Ascending aorta (tissue), 2 donors: ENCODE measurements at regions not wholly inside any gene's neighbourhood (a gene's known extent, or its start where the extent isn't known, plus 50 kb on each side); places are given as distances from the start of the nearest gene placed in this dataset.

Experiments used
- DNase-seq, 2 donors: peaks; one replicate each; pipeline ENCODE4 v3.0.0-alpha.2; 2019; ENCODE audit warnings: low spot score in 2 of 2
- H3K27ac ChIP-seq, 2 donors: fragments of 200-600 bp; sonication (generic); one replicate each; pipeline ENCODE4 v1.5.1; 2016 to 2017; ENCODE audit warnings: mild to moderate bottlenecking in 1 of 2
- H3K27me3 ChIP-seq: fragments of 200-600 bp; sonication (generic); one replicate; pipeline ENCODE4 v1.5.1; 2017
- H3K36me3 ChIP-seq, 2 donors: fragments of 200-600 bp; sonication (generic); one replicate each; pipeline ENCODE4 v1.5.1; 2016
- H3K4me1 ChIP-seq, 2 donors: fragments of 200-600 bp; sonication (generic); one replicate each; pipeline ENCODE4 v1.5.1; 2016 to 2017; ENCODE audit warnings: mild to moderate bottlenecking in 1 of 2
- H3K4me3 ChIP-seq, 2 donors: fragments of 200-600 bp; sonication (generic); one replicate each; pipeline ENCODE4 v1.5.1; 2016 to 2017; ENCODE audit warnings: mild to moderate bottlenecking in 1 of 2
- H3K9me3 ChIP-seq, 2 donors: fragments of 200-600 bp; sonication (generic); one replicate each; pipeline ENCODE4 v1.5.1; 2016
- CTCF ChIP-seq, 3 experiments: fragments of 200-600 bp in 2 of 3; fragments of 450-650 bp in 1 of 3; sonication (generic) in 2 of 3; IDR thresholded peaks; one replicate each; pipeline ENCODE4 v1.5.1; 2016 to 2019; ENCODE audit warnings: antibody characterized with exemption in 3 of 3, mild to moderate bottlenecking in 1 of 3, moderate library complexity in 1 of 3
- intact Hi-C: fragments of 100-400 bp; cut with DNase I; formaldehyde crosslinking; loops from one replicate; pipeline ENCODE4 v1.15.1; 2023

GRCh38 chr13:59447031-59447430, 716.7 kb downstream of the DIAPH3 start:
- no peaks in the 10 kb centered on the region for H3K4me1 ChIP-seq
- no peak for DNase-seq
- H3K36me3 ChIP-seq, result no peaks in the 10 kb centered on the region
- H3K9me3 ChIP-seq, result no peaks in the 10 kb centered on the region
- intact Hi-C loops, result no loop called here
- H3K4me3 ChIP-seq, result no peak overlapping the region
- no peak overlapping the region for H3K27ac ChIP-seq
- no peaks in the 10 kb centered on the region for H3K27me3 ChIP-seq
- no peak for TF ChIP-seq CTCF (IDR thresholded peaks at IDR 0.05)

- H3K4me3 ChIP-seq, result no peak overlapping the region
- H3K27me3 ChIP-seq, result no peaks in the 10 kb centered on the region
- H3K36me3 ChIP-seq, result no peaks in the 10 kb centered on the region
- no peak overlapping the region for H3K27ac ChIP-seq
- H3K9me3 ChIP-seq, result no peaks in the 10 kb centered on the region
- intact Hi-C loops, result no loop called here
- no peaks in the 10 kb centered on the region for H3K4me1 ChIP-seq
- TF ChIP-seq CTCF (IDR thresholded peaks at IDR 0.05), result no peak
- DNase-seq, result no peak
Observed at GRCh38 chr13:59447846-59448620, 715.7 kb downstream of the DIAPH3 start.

GRCh38 chr13:59449750-59450149, 714.0 kb downstream of the DIAPH3 start:
- no peaks in the 10 kb centered on the region for H3K4me1 ChIP-seq
- no peaks in the 10 kb centered on the region for H3K9me3 ChIP-seq
- H3K4me3 ChIP-seq, result no peak overlapping the region
- no peak overlapping the region for H3K27ac ChIP-seq
- no peak for TF ChIP-seq CTCF (IDR thresholded peaks at IDR 0.05)
- DNase-seq, result no peak
- H3K36me3 ChIP-seq, result no peaks in the 10 kb centered on the region
- intact Hi-C loops, result no loop called here
- no peaks in the 10 kb centered on the region for H3K27me3 ChIP-seq

- no peaks in the 10 kb centered on the region for H3K27me3 ChIP-seq
- no peak for DNase-seq
- H3K27ac ChIP-seq, result no peak overlapping the region
- H3K4me1 ChIP-seq, result no peaks in the 10 kb centered on the region
- H3K9me3 ChIP-seq, result no peaks in the 10 kb centered on the region
- TF ChIP-seq CTCF (IDR thresholded peaks at IDR 0.05), result no peak
- no peaks in the 10 kb centered on the region for H3K36me3 ChIP-seq
- intact Hi-C loops, result no loop called here
- no peak overlapping the region for H3K4me3 ChIP-seq
Observed at GRCh38 chr13:59450229-59450628, 713.5 kb downstream of the DIAPH3 start.

GRCh38 chr13:59451236-59451635, 712.5 kb downstream of the DIAPH3 start:
- Histone ChIP-seq H3K4me1 (no peaks in the 10 kb centered on the region), H3K27me3 (no peaks in the 10 kb centered on the region), H3K36me3 (no peaks in the 10 kb centered on the region), H3K4me3 (no peak overlapping the region), H3K27ac (no peak overlapping the region), H3K9me3 (no peaks in the 10 kb centered on the region)
- intact Hi-C loops, result no loop called here
- no peak for TF ChIP-seq CTCF (IDR thresholded peaks at IDR 0.05)
- no peak for DNase-seq
